IPS-20b (cell line): ENCODE measurements at regions not wholly inside any gene's neighbourhood (a gene's known extent, or its start where the extent isn't known, plus 50 kb on each side); places are given as distances from the start of the nearest gene placed in this dataset.
"Not testable (repeated sequence)": the region's sequence is repeated elsewhere in the genome, so short reads cannot be mapped to it uniquely, and the experiment has no call there.

ENCODE experiments used
- H3K27ac ChIP-seq: one replicate; pipeline ENCODE4 v1.5.1; 2013; ENCODE audit warnings: low read length
- H3K27me3 ChIP-seq: 2 replicates; pipeline ENCODE4 v1.6.1; 2013; ENCODE audit warnings: mild to moderate bottlenecking, low read length, inconsistent platforms; ENCODE audit not compliant: insufficient read depth
- H3K36me3 ChIP-seq: 2 replicates; pipeline ENCODE4 v1.6.1; 2013; ENCODE audit warnings: low read depth, mild to moderate bottlenecking, inconsistent platforms, low read length, moderate library complexity; ENCODE audit not compliant: insufficient read depth
- H3K4me1 ChIP-seq: 2 replicates; pipeline ENCODE4 v1.6.1; 2013; ENCODE audit warnings: mild to moderate bottlenecking, control low read depth, inconsistent platforms, low read length, moderate library complexity; ENCODE audit not compliant: insufficient read depth
- H3K4me3 ChIP-seq: 2 replicates; pipeline ENCODE4 v1.5.1; 2013; ENCODE audit warnings: mild to moderate bottlenecking, low read length, inconsistent platforms
- H3K9ac ChIP-seq: 2 replicates; pipeline ENCODE4 v1.6.1; 2013; ENCODE audit warnings: low read depth, mild to moderate bottlenecking, inconsistent platforms, low read length, moderate library complexity
- H3K9me3 ChIP-seq: 2 replicates; pipeline ENCODE4 v1.6.1; 2013; ENCODE audit warnings: mild to moderate bottlenecking, low read depth, low read length, inconsistent platforms; ENCODE audit not compliant: insufficient read depth

GRCh38 chr3:166613365-166613764, 766.7 kb downstream of the ZBBX start:
- Histone ChIP-seq H3K27ac (no peak overlapping the region), H3K27me3 (no peaks in the 10 kb centered on the region), H3K36me3 (no peaks in the 10 kb centered on the region)

GRCh38 chr3:166612761-166613160, 767.3 kb downstream of the ZBBX start:
- H3K9ac ChIP-seq, H3K9me3 ChIP-seq, H3K27ac ChIP-seq, H3K4me3 ChIP-seq, H3K36me3 ChIP-seq, H3K27me3 ChIP-seq: not testable (repeated sequence)
- peaks cover 15% of the 10 kb centered on the region; the same call in 1 of the 2 replicates for H3K4me1 ChIP-seq

More at GRCh38 chr3:166613365-166613764, 766.7 kb downstream of the ZBBX start:
- Histone ChIP-seq H3K4me1 (peaks cover 15% of the 10 kb centered on the region; the same call in 1 of the 2 replicates), H3K4me3 (no peak overlapping the region), H3K9ac (no peak overlapping the region), H3K9me3 (peaks cover 9% of the 10 kb centered on the region)

GRCh38 chr3:166607933-166608521, 770.8 kb upstream of the BCHE start:
- Histone ChIP-seq H3K4me3 (no peak overlapping the region), H3K9ac (no peak overlapping the region), H3K9me3 (no peaks in the 10 kb centered on the region), H3K36me3 (no peaks in the 10 kb centered on the region), H3K4me1 (peaks cover 11% of the 10 kb centered on the region; the same call in 1 of the 2 replicates), H3K27me3 (no peaks in the 10 kb centered on the region), H3K27ac (no peak overlapping the region)

- Histone ChIP-seq H3K27me3 (no peaks in the 10 kb centered on the region), H3K9ac (no peak overlapping the region), H3K4me1 (peaks cover 11% of the 10 kb centered on the region; the same call in 1 of the 2 replicates), H3K4me3 (no peak overlapping the region), H3K36me3 (no peaks in the 10 kb centered on the region), H3K9me3 (no peaks in the 10 kb centered on the region), H3K27ac (no peak overlapping the region)
Measured at GRCh38 chr3:166606988-166607387, 769.8 kb upstream of the BCHE start.

GRCh38 chr3:166593776-166594175, 756.6 kb upstream of the BCHE start:
- Histone ChIP-seq H3K4me3 (no peak overlapping the region), H3K36me3 (no peaks in the 10 kb centered on the region), H3K4me1 (no peaks in the 10 kb centered on the region), H3K9me3 (no peaks in the 10 kb centered on the region), H3K9ac (no peak overlapping the region), H3K27me3 (no peaks in the 10 kb centered on the region), H3K27ac (no peak overlapping the region)

GRCh38 chr3:166582236-166582635, 745.0 kb upstream of the BCHE start:
- Histone ChIP-seq H3K9ac (no peak overlapping the region), H3K36me3 (no peaks in the 10 kb centered on the region), H3K4me1 (no peaks in the 10 kb centered on the region), H3K4me3 (no peak overlapping the region), H3K27me3 (no peaks in the 10 kb centered on the region), H3K9me3 (no peaks in the 10 kb centered on the region), H3K27ac (no peak overlapping the region)

GRCh38 chr3:166580561-166580960, 743.3 kb upstream of the BCHE start:
- H3K36me3 ChIP-seq, result no peaks in the 10 kb centered on the region
- no peak overlapping the region for H3K27ac ChIP-seq
- H3K9ac ChIP-seq, result no peak overlapping the region
- no peaks in the 10 kb centered on the region for H3K9me3 ChIP-seq
- H3K27me3 ChIP-seq, result no peaks in the 10 kb centered on the region
- no peak overlapping the region for H3K4me3 ChIP-seq
- no peaks in the 10 kb centered on the region for H3K4me1 ChIP-seq

GRCh38 chr3:166575161-166575560, 737.9 kb upstream of the BCHE start:
- Histone ChIP-seq H3K4me3 (no peak overlapping the region), H3K27me3 (no peaks in the 10 kb centered on the region), H3K36me3 (no peaks in the 10 kb centered on the region), H3K9ac (no peak overlapping the region), H3K9me3 (peaks cover 11% of the 10 kb centered on the region), H3K27ac (no peak overlapping the region), H3K4me1 (no peaks in the 10 kb centered on the region)

GRCh38 chr3:166571686-166572085, 734.5 kb upstream of the BCHE start:
- H3K4me1 ChIP-seq, H3K36me3 ChIP-seq, H3K9ac ChIP-seq, H3K27ac ChIP-seq, H3K27me3 ChIP-seq, H3K4me3 ChIP-seq: not testable (repeated sequence)
- peaks cover 11% of the 10 kb centered on the region for H3K9me3 ChIP-seq

GRCh38 chr3:166570102-166570501, 732.9 kb upstream of the BCHE start:
- H3K36me3 ChIP-seq, result no peaks in the 10 kb centered on the region
- no peaks in the 10 kb centered on the region for H3K4me1 ChIP-seq
- no peak overlapping the region for H3K27ac ChIP-seq
- peaks cover 11% of the 10 kb centered on the region for H3K9me3 ChIP-seq
- no peak overlapping the region for H3K4me3 ChIP-seq
- H3K27me3 ChIP-seq, result no peaks in the 10 kb centered on the region
- no peak overlapping the region for H3K9ac ChIP-seq

GRCh38 chr3:166569589-166569988, 732.4 kb upstream of the BCHE start:
- H3K27ac ChIP-seq, result no peak overlapping the region
- no peaks in the 10 kb centered on the region for H3K4me1 ChIP-seq
- H3K9ac ChIP-seq, result no peak overlapping the region
- H3K27me3 ChIP-seq, result no peaks in the 10 kb centered on the region
- peaks cover 11% of the 10 kb centered on the region for H3K9me3 ChIP-seq
- no peak overlapping the region for H3K4me3 ChIP-seq
- H3K36me3 ChIP-seq, result no peaks in the 10 kb centered on the region

- no peak overlapping the region for H3K9ac ChIP-seq
- no peaks in the 10 kb centered on the region for H3K36me3 ChIP-seq
- no peaks in the 10 kb centered on the region for H3K4me1 ChIP-seq
- H3K9me3 ChIP-seq, result no peaks in the 10 kb centered on the region
- H3K4me3 ChIP-seq, result no peak overlapping the region
- no peak overlapping the region for H3K27ac ChIP-seq
- H3K27me3 ChIP-seq, result no peaks in the 10 kb centered on the region
Measured at GRCh38 chr3:166560253-166560652, 723.0 kb upstream of the BCHE start.
